ENCODE measurements at regions not wholly inside any gene's neighbourhood (a gene's known extent, or its start where the extent isn't known, plus 50 kb on each side); places are given as distances from the start of the nearest gene placed in this dataset.

DNA sequence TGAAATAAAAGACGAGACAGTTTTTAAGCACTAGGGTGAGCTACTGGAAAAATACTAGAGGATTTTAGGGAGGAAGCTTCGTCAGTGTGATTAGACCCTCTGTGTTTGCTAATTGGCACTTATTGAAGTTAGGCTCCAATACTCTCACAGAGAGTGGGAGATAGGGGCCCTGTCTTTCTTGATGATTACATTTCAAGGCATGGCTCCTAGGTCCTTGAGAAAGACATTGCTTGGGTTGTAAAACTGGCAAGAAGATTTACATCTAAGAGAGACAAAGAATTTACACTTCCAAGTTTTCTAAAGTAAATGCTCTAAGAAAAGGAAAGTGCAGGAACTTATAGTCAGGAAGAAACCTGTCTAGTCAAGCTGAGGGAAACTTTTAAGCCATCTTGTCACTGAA, 183.2 kb downstream of the C12orf50 start:
- no peak for DNase-seq (ENCODE audit: low read depth)
- H3K4me3 ChIP-seq (ENCODE audit: low read length): no peak overlapping the region
- TF ChIP-seq, protein P1, sequence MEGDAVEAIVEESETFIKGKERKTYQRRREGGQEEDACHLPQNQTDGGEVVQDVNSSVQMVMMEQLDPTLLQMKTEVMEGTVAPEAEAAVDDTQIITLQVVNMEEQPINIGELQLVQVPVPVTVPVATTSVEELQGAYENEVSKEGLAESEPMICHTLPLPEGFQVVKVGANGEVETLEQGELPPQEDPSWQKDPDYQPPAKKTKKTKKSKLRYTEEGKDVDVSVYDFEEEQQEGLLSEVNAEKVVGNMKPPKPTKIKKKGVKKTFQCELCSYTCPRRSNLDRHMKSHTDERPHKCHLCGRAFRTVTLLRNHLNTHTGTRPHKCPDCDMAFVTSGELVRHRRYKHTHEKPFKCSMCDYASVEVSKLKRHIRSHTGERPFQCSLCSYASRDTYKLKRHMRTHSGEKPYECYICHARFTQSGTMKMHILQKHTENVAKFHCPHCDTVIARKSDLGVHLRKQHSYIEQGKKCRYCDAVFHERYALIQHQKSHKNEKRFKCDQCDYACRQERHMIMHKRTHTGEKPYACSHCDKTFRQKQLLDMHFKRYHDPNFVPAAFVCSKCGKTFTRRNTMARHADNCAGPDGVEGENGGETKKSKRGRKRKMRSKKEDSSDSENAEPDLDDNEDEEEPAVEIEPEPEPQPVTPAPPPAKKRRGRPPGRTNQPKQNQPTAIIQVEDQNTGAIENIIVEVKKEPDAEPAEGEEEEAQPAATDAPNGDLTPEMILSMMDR (conservative IDR thresholded peaks at IDR 0.05; ENCODE audit: low read length): no peak

DNA sequence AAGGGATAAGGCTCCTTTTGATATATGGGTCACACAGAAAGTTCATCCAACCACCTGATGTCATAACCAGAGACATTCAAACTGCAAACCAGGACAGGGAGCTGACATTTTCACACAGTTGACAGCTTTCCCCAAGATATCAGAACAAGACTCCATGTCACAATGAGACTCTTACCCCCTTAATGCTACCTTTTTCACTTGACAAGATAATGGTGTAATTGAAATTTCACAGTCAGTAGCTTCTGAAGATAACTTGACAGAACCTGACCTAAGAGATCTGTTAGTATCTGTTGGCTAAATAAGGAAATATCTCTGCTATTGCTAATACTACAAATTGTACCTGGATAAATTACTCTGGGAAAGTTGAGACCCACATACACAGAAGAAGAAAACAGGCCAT, 187.3 kb downstream of the C12orf50 start:
- TF ChIP-seq, protein P1 (conservative IDR thresholded peaks at IDR 0.05; ENCODE audit: low read length): no peak
- no peak overlapping the region for H3K4me3 ChIP-seq (ENCODE audit: low read length)
- no peak for DNase-seq (ENCODE audit: low read depth)

DNA sequence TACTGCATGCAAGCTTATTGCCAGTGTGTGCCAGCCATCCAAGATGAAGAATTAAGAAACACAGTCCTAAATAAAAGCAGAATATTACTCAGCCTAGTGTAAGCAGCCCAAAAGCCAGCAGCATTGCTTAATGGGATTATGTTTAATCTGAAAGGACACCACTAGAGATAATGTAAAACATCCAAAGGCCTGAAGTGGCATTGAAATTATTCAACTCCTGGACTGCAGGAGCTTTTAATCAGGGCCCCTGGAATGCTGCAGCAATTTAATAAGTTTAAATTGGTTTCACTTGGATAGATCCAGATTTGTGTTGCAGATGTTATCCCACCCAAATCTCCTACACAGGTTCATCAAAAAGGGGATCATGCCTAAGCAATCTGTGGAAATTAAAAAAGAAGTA, 193.0 kb downstream of the C12orf50 start:
- DNase-seq (ENCODE audit: low read depth): no peak
- H3K4me3 ChIP-seq (ENCODE audit: low read length): no peak overlapping the region
- TF ChIP-seq, protein P1 (conservative IDR thresholded peaks at IDR 0.05; ENCODE audit: low read length): no peak

DNA sequence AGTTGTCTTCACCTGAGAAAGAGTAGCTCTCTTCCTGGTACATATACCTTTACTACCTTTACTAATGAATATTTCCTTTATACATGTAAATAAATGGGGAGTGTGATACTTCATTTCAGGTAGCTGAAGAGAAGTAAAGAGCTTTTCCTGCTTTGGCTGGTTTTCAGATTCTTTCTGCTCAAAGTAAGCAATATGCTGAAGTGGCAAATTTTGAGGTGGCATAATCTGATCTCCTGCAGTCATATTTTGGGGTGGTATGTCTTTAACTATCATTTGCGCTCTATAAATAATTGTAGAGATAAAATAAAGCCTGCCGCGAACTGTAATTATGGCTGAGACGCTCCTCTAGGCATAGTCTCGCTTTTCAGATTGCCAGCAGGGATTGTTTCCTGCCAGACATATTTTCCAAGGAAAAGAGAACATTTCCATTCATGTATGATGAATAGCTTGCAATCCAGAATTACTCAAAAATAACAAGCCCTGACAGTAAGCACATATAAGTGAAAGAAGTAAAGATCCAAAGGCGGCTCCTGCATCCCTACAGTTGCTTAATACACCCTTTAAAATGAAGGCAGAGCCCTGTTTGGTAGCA, 200.7 kb downstream of the C12orf50 start:
- TF ChIP-seq, protein P1 (conservative IDR thresholded peaks at IDR 0.05; ENCODE audit: low read length): no peak
- H3K4me3 ChIP-seq (ENCODE audit: low read length): no peak overlapping the region
- no peak for DNase-seq (ENCODE audit: low read depth)

DNA sequence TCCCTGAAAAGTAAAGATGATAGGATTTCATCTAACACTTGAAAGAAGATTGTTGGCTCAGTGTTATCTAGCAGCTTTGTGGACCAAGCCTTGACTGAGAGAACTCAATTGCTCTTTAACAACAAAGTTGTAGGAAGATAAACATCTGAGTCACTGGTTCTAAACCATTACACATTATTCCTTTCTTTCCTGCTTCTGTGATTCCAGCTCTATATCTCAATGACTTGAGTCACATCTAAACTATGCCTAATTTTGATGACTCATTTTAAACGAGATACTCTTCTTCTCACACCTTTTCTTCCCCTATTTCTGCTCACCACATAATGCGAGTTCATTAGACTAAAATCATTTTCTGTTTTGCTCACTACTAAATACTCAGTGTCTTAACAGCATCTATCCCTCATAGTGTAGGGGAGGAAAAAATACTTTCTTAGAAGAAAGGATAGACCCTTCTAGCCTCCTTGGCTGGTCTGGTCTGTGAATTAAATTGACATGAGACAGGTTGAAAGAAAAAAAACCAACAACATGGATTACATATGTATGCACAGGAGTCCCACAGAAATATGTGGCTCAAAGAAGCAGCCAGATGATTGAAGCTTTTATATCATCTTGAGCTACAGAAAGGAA, 201.4 kb downstream of the C12orf50 start:
- no peak overlapping the region for H3K4me3 ChIP-seq (ENCODE audit: low read length)
- DNase-seq (ENCODE audit: low read depth): no peak
- TF ChIP-seq, protein P1 (conservative IDR thresholded peaks at IDR 0.05; ENCODE audit: low read length): no peak

DNA sequence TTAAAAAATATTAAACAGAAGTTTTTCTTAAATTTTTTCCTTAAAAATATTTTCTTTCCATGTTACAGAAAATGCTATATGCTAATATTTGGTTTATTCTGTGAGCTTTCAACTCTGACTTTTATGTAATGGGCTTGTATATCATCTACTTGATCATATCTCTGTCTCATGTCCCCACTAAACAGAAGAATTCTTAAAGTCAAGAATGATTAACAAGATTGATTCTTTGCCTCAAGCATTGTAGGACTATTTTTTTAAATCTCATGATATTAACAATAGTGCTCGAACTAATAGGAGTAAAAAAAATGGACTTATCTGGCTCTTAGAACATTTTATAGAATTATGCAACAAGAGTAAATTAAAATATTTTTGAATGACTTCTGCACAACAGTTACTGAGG, 206.3 kb downstream of the C12orf50 start:
- TF ChIP-seq, protein P1 (conservative IDR thresholded peaks at IDR 0.05; ENCODE audit: low read length): no peak
- H3K4me3 ChIP-seq (ENCODE audit: low read length): no peak overlapping the region
- DNase-seq (ENCODE audit: low read depth): no peak

DNA sequence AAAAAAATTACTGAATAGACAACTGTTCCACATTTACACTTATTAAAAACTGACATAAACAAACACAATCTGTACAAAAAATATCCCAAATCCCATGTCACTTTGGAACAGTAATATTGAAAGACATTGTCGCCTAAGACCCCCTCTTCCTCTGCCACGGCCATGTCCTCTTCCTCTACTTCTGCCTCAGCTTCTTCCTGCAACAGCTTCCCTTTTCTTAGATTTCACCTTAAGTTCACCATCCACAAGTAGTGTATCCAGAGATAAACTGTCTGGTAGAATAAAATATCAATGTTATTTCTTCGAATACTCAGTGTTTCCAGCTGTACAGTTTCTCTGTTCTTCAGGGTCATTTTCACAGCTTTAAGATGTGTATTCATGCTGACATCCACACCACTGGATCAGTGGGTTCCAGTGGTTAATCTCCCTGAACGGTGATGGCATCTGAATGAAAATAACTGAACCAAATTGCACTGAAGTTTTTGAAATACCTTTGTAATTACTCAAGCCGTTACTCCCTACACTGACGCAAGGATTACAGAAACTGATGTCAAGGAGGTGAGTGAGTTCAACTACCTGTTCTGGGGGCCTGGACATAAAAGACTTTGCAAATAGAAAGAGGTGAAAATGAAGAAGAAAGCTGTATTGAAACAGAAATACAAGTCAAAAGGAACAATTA, 208.5 kb downstream of the C12orf50 start:
- no peak for DNase-seq (ENCODE audit: low read depth)
- no peak overlapping the region for H3K4me3 ChIP-seq (ENCODE audit: low read length)
- TF ChIP-seq, protein P1 (conservative IDR thresholded peaks at IDR 0.05; ENCODE audit: low read length): no peak

All from AG10803 (cell line).